AG04449 (cell line): ENCODE measurements at regions not wholly inside any gene's neighbourhood (a gene's known extent, or its start where the extent isn't known, plus 50 kb on each side); places are given as distances from the start of the nearest gene placed in this dataset.

ENCODE experiments used
- CTCF ChIA-PET: fragments of 350-600 bp; formaldehyde crosslinking; extraction: SDS; loops from one replicate; lab custom pipeline; 2021; ENCODE audit warnings: antibody characterized with exemption; lab: Yijun Ruan, JAX
- POLR2A ChIA-PET: fragments of 400-600, 350-600 bp; formaldehyde crosslinking; extraction: SDS; loops from one replicate; lab custom pipeline; 2020; ENCODE audit warnings: antibody characterized with exemption, inconsistent platforms; lab: Yijun Ruan, JAX
- DNase-seq: peaks from one replicate; pipeline ENCODE4 v3.0.0-alpha.2; 2010; ENCODE audit warnings: low read depth, low spot score
- H3K4me3 ChIP-seq: 2 replicates; pipeline ENCODE4 v1.5.1; 2011; ENCODE audit warnings: low read depth, mild to moderate bottlenecking, control low read depth, low read length
- TF ChIP-seq, protein P1 (sequence below): IDR thresholded peaks from one replicate; pipeline ENCODE4 v1.5.1; 2011; ENCODE audit warnings: mild to moderate bottlenecking, moderate library complexity, low read length, control low read depth, inconsistent platforms; ENCODE audit not compliant: insufficient read depth; ENCODE audit errors: missing control alignments

DNA sequence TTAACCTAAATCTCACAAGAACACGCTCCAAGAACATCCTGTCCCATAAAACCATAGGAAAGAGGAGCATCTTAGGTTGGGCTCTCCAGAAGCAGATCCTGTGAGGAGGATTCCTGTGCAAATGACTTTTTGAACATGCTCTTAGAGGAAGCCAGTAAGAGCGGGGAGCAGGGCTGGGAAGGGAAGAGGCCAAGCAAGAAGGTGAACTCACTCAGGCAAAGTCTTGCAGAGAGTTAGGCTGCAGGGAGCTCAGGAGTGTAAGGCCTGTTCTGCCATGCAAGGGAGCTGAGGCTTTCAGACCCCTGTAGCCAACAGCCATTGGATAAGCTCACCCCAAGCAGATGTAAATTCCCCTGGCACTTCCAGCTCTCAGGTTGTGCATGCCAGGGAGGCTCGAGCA lies 63.6 kb upstream of the LY86 start:
- no peak overlapping the region for H3K4me3 ChIP-seq
- ChIA-PET POLR2A (no interaction called here), CTCF (no interaction called here)
- DNase-seq: no peak
- TF ChIP-seq, protein P1, sequence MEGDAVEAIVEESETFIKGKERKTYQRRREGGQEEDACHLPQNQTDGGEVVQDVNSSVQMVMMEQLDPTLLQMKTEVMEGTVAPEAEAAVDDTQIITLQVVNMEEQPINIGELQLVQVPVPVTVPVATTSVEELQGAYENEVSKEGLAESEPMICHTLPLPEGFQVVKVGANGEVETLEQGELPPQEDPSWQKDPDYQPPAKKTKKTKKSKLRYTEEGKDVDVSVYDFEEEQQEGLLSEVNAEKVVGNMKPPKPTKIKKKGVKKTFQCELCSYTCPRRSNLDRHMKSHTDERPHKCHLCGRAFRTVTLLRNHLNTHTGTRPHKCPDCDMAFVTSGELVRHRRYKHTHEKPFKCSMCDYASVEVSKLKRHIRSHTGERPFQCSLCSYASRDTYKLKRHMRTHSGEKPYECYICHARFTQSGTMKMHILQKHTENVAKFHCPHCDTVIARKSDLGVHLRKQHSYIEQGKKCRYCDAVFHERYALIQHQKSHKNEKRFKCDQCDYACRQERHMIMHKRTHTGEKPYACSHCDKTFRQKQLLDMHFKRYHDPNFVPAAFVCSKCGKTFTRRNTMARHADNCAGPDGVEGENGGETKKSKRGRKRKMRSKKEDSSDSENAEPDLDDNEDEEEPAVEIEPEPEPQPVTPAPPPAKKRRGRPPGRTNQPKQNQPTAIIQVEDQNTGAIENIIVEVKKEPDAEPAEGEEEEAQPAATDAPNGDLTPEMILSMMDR: no peak

- ChIA-PET CTCF (interaction anchor here (1.9 kb wide), 1 partner anchor 21 kb away, joined by 6 read pairs; no protein-coding TSS in a partner anchor), POLR2A (no interaction called here)
- TF ChIP-seq, protein P1: no peak
- H3K4me3 ChIP-seq: no peak overlapping the region
- no peak for DNase-seq
Observed at GRCh38 chr6:6525933-6526332, 62.6 kb upstream of the LY86 start.

DNA sequence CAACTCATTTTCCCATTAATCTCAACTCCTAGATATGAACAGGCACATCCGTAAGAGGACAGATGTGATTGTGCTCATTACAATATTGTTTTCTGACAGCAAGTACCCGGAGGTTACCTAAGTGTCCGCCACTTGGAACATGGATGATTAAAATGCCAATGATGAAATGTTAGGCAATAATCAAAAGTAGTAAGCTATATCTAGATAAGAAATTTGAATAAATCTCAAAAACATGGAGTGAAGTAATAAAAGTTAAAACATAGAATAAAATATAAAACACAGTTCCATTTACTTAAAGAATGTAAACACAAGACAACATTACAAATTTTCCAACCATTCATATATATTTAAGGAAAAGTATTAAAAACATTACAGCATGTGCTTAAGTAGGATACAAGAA lies 59.2 kb upstream of the LY86 start:
- no peak overlapping the region for H3K4me3 ChIP-seq
- TF ChIP-seq, protein P1: no peak
- CTCF ChIA-PET: interaction anchor here (1.5 kb wide), 1 partner anchor 18 kb away, joined by 4 read pairs; no protein-coding TSS in a partner anchor
- no peak for DNase-seq
- POLR2A ChIA-PET: no interaction called here

GRCh38 chr6:6533176-6533575 lies 55.3 kb upstream of the LY86 start:
- no peak for DNase-seq
- H3K4me3 ChIP-seq: no peak overlapping the region
- TF ChIP-seq, protein P1: no peak
- ChIA-PET POLR2A (no interaction called here), CTCF (interaction anchor here (0.9 kb wide), 1 partner anchor 13 kb away, joined by 3 read pairs; no protein-coding TSS in a partner anchor)

GRCh38 chr6:6534399-6534798 lies 54.1 kb upstream of the LY86 start:
- no peak overlapping the region for H3K4me3 ChIP-seq
- TF ChIP-seq, protein P1: no peak
- ChIA-PET POLR2A (no interaction called here), CTCF (interaction anchor here (2.2 kb wide), 1 partner anchor 13 kb away, joined by 8 read pairs; no protein-coding TSS in a partner anchor)
- DNase-seq: no peak

DNA sequence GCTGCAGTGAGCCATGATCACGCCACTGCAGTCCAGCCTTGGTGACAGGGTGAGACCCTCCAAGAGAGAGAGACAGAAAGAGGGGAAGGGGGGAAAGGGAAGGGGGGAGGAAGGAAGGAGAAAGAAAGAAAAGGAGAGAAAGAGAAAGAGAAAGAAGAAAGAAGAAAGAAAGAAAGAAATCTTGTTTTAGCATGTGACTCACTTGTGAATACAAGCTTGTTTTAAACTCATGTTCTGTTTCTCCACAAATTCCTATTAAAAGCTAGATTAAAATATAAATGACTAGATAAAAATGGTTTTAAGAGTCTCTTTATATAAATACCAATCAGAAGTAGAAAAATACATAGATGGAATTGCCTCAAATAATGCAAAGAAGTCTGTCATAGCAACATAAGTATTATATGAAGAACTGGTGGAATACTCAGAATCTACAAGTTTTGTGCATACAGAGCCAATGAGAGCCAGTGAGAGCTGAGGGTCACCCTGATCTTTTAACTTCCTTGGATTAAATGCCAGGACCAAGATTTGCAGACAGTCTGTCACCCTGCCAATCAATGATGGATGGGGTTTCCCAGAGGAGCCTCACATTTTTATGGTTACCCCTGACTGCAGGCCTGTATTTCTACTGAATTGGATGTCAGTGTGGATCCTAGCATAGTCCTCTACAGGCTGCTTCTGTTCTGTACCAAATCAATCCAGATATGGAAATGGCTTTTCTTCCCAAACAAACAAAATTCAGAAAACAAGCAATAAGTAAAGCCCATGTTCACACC lies 50.8 kb upstream of the LY86 start:
- POLR2A ChIA-PET: no interaction called here
- CTCF ChIA-PET: no interaction called here
- H3K4me3 ChIP-seq: no peak overlapping the region
- TF ChIP-seq, protein P1: no peak
- DNase-seq: no peak
